HG03196 (cell line): ENCODE measurements at regions not wholly inside any gene's neighbourhood (a gene's known extent, or its start where the extent isn't known, plus 50 kb on each side); places are given as distances from the start of the nearest gene placed in this dataset.
"Not testable (repeated sequence)": the region's sequence is repeated elsewhere in the genome, so short reads cannot be mapped to it uniquely, and the experiment has no call there.

Source experiments
- ATAC-seq: cut with Tn5 transposase; IDR thresholded peaks from one replicate; pipeline ENCODE4 v1.9.1; 2021; ENCODE audit not compliant: unreplicated experiment

- no peak for ATAC-seq
Observed at GRCh38 chr1:4133297-4133938, 233.3 kb upstream of the C1orf174 start.

DNA sequence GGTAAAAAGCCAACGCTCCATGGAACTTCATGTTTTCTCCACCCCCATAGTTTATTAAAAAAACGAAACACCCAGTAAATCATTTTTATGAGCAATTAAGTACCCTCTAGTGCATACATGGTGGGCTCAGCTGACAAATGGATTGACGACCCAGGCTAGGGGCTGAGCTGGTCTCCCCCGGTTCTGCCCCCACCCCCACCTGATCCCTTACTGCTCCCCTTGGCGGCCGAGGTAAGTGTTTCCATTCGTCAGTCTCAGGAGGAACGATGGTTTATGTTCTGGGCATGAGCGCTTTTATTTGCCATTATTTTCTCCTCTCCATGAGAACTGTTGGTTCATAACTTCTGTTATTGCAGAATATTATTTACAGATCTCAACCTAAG, 233.9 kb upstream of the C1orf174 start:
- no peak for ATAC-seq

- not testable (repeated sequence) for ATAC-seq
Observed at GRCh38 chr1:4135853-4136252, 235.8 kb upstream of the C1orf174 start.

GRCh38 chr1:4137621-4138415, 237.7 kb upstream of the C1orf174 start:
- ATAC-seq: no peak

GRCh38 chr1:4139646-4140045, 239.6 kb upstream of the C1orf174 start:
- no peak for ATAC-seq

DNA sequence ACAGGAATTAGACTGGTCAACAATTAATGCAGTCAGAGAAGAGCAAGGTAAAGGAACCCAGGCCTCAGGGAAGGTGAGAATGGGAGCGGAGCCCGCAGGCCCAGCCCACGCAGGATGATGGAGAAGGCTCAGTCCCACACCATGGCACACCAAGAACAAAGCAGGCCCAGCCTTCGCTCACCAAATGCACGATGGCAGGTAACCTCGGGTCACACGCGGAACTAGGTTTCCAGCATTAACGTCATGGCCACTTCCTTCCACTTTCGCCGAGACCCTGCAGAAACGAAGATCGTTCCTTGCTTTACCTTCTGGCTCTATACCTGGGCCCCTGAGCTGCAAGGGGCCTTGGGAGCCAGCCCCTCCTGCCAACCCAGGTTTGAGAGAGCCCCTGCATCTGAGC, 240.2 kb upstream of the C1orf174 start:
- ATAC-seq: no peak

DNA sequence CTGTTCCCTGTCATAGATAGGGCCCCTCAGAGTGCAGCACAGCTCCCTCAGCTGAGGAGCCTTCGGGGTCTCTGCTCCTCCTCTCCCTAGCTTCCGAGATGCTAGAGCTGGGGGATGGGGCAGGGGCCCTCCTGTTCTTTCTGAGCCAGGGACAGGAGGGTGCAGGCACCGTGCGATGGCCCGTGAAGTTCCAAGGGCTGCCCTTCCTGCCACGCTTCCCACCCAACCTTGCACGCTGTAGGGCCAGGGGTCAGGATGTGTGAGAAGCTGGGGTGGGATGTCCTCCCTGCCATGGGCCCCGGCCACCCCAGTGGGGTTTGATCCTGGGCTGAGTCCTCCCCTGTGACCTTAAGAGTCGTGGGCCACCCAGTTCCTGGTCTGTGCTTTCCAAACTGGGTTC, 240.7 kb upstream of the C1orf174 start:
- ATAC-seq: no peak

DNA sequence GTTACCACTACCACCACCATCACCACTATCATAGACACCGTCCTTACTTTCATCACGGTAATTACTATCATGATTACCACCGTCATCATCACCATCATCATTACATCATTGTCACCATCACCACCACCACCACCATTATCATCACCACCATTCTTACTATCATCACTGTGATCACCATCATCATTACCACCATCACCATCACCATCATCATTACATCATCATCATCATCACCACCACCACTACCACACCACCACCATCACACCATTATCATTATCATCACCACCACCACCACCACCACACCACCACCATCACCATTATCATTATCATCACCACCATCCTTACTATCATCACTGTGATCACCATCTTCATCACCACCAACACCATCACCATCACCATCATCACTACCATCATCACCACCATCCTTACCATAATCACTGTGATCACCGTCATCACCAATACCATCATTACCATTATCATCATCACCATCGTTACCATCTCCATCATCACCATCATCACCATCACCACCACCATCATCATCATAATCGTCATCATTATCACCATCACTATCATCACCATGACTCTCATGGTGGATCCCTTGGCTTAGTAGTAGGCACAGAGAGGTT, 244.4 kb upstream of the C1orf174 start:
- no peak for ATAC-seq

DNA sequence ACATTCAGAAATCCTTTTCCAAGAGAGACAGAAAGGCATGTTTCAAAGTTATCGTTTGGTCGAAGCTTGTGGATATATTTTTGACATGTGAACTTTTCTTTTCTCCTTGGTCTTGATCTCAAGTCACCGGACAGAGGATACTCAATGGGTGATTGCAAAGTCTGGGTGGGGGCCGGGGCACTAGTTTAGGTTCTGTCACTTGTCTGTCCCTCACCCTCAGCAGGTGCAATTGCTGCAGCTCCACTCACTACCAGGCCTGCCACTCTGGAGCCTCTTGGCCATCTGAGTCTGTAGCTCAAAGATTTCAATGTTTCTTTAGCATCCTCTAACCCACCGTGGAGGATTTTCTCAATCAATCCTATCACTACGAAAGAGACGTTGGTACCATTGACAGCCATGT, 246.0 kb upstream of the C1orf174 start:
- ATAC-seq: no peak

GRCh38 chr1:4146614-4147013, 246.5 kb upstream of the C1orf174 start:
- no peak for ATAC-seq

DNA sequence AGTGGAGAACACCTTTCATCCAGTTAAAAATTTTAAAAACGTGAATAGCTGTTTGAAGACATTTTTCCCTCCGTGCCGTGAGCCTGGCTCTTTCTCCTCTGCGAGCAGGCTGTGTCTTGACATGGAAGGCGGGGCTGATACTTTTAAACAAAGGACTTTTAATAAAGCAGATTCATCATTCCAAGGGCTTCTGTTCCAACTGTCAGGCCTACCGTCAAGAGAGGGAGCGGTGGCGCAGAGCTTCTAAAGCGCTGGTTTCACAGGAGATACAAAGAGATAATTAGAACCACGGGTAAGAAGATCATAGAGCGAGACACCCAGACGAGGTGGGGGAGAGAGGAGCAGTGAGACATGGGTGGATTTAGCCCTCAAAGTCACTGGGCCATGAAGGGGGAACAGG, 247.4 kb upstream of the C1orf174 start:
- ATAC-seq: no peak

DNA sequence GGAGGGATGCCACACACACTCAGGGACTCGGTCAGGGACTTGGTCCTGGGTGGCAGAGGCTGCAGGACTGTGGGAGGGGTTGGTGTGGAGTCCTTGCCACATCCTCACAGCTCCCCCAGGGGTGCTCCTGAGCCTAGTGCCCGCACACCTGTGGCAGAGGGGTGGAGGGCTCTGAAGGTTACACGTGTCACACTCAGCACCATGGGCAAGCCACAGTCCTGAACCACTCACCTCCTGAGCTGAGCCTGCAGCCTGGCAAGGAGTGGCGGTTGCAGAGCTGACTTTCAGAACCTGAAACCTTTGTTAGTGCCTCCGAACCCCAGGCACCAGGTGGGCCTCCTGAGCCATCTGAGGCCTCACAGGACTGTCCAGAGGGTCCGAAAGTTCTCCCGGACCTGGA, 249.2 kb upstream of the C1orf174 start:
- ATAC-seq: no peak

GRCh38 chr1:4149831-4150230, 249.8 kb upstream of the C1orf174 start:
- no peak for ATAC-seq

GRCh38 chr1:4150262-4150661, 250.2 kb upstream of the C1orf174 start:
- no peak for ATAC-seq

- ATAC-seq: no peak
Observed at GRCh38 chr1:4152266-4152665, 252.2 kb upstream of the C1orf174 start.

- ATAC-seq: no peak
Observed at GRCh38 chr1:4153571-4153970, 253.5 kb upstream of the C1orf174 start.

DNA sequence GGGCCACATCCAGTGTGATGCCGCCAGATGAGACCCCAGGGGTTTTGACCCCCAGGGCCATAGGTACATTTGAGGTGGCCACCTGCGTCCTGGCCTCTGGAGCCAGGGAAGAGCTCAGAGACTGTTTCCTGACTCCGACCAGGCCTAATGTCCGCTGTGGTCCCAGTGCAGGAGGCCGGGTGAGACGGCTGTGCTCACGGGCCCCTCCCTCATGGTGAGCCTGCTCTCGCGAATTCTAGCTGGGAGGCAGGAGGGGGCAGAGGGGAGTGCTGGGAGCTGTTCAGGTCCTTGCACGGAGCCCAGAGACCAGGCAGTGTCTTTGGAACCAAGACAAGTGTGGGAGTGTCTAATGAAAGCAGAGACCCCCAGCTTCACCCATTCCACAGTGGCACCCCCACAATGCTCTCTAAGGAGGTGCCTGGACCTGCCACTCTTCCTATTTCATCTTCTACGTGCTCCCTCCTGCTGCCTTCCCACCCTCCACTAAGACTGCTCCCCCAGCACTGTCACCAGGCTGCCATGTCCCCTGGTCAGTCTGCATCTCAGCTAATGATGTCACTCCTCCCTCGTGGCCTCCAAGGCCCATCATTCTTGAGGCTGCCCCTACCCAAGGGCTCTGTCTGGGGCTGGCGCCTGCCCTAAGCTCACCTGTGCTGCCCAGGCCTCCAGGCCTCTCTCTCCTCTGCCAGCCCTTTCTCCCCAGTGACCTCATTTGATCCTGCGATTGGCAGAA, 256.3 kb upstream of the C1orf174 start:
- no peak for ATAC-seq

DNA sequence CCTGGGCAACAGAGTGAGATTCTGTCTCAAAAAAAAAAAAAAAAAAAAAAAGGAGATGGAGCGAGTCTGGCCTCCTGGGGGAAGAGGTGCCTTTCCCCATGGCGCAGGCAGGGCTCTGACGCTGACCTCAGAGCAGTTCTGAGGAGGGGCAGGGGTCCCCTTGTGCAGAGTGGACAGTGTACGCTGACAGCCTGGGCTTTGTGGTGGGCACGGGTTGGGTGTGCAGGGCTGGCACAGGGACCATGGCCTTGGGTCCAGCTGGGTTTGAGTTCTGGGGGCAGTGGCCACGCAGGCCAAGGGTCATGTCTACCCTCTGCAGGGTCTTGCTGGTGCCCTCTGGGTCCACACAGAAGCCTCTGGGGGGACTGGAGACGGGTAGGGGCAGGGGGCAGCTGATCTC, 260.1 kb upstream of the C1orf174 start:
- no peak for ATAC-seq

DNA sequence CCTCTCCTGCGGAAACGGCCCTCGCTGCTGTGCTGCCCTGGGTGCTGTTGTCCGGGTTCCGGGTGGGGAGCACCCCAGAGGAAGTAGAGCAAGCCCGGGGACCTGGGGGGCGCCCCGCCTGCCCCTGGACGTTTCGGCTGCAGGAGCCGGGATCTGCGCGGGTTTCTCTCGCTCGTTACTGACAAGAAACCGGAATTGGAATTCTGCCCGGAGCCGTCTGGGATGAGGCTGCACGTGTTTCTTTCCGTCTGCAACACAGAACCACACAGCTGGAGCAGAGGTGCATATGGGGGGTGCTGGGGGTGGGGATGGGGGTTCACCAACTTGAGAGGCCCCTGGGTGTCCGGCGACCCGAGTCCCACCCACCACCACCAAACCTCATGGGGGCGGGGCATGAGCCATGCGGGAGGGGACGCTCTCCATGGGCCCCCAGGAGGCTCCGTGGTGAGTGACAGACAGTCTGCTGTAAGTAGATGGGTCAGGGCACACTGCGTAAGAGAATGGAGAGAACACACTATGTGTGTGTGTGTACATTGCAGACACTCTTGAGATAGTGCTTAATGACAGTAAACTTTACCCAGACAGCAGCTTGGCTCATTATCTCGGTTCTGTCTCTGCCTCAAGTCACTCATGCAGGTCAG, 261.4 kb upstream of the C1orf174 start:
- no peak for ATAC-seq

DNA sequence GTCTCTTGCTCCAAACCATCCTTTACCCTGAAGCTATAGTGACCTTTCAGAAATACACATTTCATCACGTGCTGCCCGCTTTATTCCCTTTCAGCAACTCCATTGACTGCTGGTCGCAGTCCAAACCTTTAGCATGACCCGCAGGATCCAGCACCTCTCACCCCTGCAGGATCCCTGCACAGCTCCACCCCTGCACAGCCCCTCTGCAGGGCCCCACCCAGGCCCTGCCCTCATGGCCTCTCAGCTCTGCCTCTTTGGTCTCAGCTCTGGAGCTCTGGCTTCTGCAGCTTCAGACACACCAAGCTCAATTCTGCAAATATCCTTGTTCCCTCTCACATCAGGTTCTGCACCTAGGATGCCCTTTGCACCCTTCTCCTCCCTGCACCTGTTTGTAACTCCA, 264.9 kb upstream of the C1orf174 start:
- no peak for ATAC-seq

GRCh38 chr1:4165686-4166300, 265.7 kb upstream of the C1orf174 start:
- ATAC-seq: no peak
